Neuronal stem cell (in vitro differentiated cells): ENCODE measurements at regions not wholly inside any gene's neighbourhood (a gene's known extent, or its start where the extent isn't known, plus 50 kb on each side); places are given as distances from the start of the nearest gene placed in this dataset.
A peak's percentile ranks its signal among the peaks of the same experiment; 100 is the strongest.

Experiments used
- DNase-seq: peaks from one replicate; pipeline ENCODE4 v3.0.0-alpha.2; 2013; ENCODE audit warnings: low spot score
- H2AFZ ChIP-seq: one replicate; pipeline ENCODE4 v1.6.1; 2013; ENCODE audit warnings: mild to moderate bottlenecking, low read length, inconsistent platforms
- H2AK5ac ChIP-seq: 2 replicates; pipeline ENCODE4 v1.6.1; 2013; ENCODE audit warnings: low read depth, mild to moderate bottlenecking, inconsistent platforms, low read length, moderate library complexity, mixed read lengths
- H2BK120ac ChIP-seq: 2 replicates; pipeline ENCODE4 v1.6.1; 2013; ENCODE audit warnings: low read depth, mild to moderate bottlenecking, inconsistent platforms, low read length, moderate library complexity, mixed read lengths
- H2BK12ac ChIP-seq: one replicate; pipeline ENCODE4 v1.6.1; 2013; ENCODE audit warnings: low read length, inconsistent platforms
- H2BK15ac ChIP-seq: 2 replicates; pipeline ENCODE4 v1.6.1; 2013; ENCODE audit warnings: mild to moderate bottlenecking, low read length, inconsistent platforms, mixed read lengths
- H2BK5ac ChIP-seq: one replicate; pipeline ENCODE4 v1.6.1; 2013; ENCODE audit warnings: inconsistent platforms, mild to moderate bottlenecking, low read length, moderate library complexity
- H3K14ac ChIP-seq: one replicate; pipeline ENCODE4 v1.6.1; 2013; ENCODE audit warnings: low read length, inconsistent platforms
- H3K18ac ChIP-seq: 2 replicates; pipeline ENCODE4 v1.6.1; 2013; ENCODE audit warnings: low read length, inconsistent platforms
- H3K23ac ChIP-seq: 2 replicates; pipeline ENCODE4 v1.6.1; 2013; ENCODE audit warnings: low read depth, mild to moderate bottlenecking, mixed read lengths, low read length, inconsistent platforms; ENCODE audit not compliant: poor library complexity
- H3K27ac ChIP-seq: replicated peaks from 3 replicates; pipeline ENCODE4 v1.5.1; 2013; ENCODE audit warnings: low read length, inconsistent platforms
- H3K27me3 ChIP-seq, 3 experiments: 2 replicates each; pipeline ENCODE4 v1.6.1; 2013; ENCODE audit warnings: low read length in 3 of 3, mild to moderate bottlenecking in 2 of 3, inconsistent platforms in 1 of 3, low read depth in 1 of 3, mixed read lengths in 1 of 3, moderate library complexity in 1 of 3; ENCODE audit not compliant: control insufficient read depth in 3 of 3, insufficient read depth in 3 of 3
- H3K36me3 ChIP-seq, 2 donors: replicated peaks in 1 of 2; 2 replicates each; pipeline ENCODE4 v1.6.1; 2013; ENCODE audit warnings: low read length in 2 of 2; ENCODE audit not compliant: control insufficient read depth in 2 of 2, insufficient read depth in 2 of 2
- H3K4ac ChIP-seq: 2 replicates; pipeline ENCODE4 v1.6.1; 2013; ENCODE audit warnings: inconsistent platforms, mild to moderate bottlenecking, low read length, moderate library complexity
- H3K4me1 ChIP-seq, 2 donors: 1 replicate in 1 of 2; 2 replicates in 1 of 2; pipeline ENCODE4 v1.6.1; 2013; ENCODE audit warnings: low read length in 2 of 2, low read depth in 1 of 2; ENCODE audit not compliant: control insufficient read depth in 2 of 2, insufficient read depth in 1 of 2
- H3K4me2 ChIP-seq: one replicate; pipeline ENCODE4 v1.6.1; 2013; ENCODE audit warnings: mild to moderate bottlenecking, low read length, inconsistent platforms; ENCODE audit not compliant: insufficient read depth, poor library complexity, severe bottlenecking
- H3K4me3 ChIP-seq, 2 donors: 2 replicates each; pipeline ENCODE4 v1.5.1; 2013; ENCODE audit warnings: low read length in 2 of 2, mild to moderate bottlenecking in 2 of 2, inconsistent platforms in 1 of 2, moderate library complexity in 1 of 2
- H3K79me1 ChIP-seq: one replicate; pipeline ENCODE4 v1.6.1; 2013; ENCODE audit warnings: low read depth, mild to moderate bottlenecking, inconsistent platforms, low read length, moderate library complexity
- H3K9ac ChIP-seq: one replicate; pipeline ENCODE4 v1.6.1; 2013; ENCODE audit warnings: mild to moderate bottlenecking, low read depth, low read length, inconsistent platforms; ENCODE audit not compliant: poor library complexity
- H3K9me3 ChIP-seq, 2 donors: replicated peaks in 1 of 2; 2 replicates each; pipeline versions ENCODE3 to v1.6.1; 2013; ENCODE audit warnings: low read length in 2 of 2, mild to moderate bottlenecking in 2 of 2, inconsistent platforms in 1 of 2, low read depth in 1 of 2, mixed read lengths in 1 of 2, moderate library complexity in 1 of 2; ENCODE audit not compliant: control insufficient read depth in 2 of 2, insufficient read depth in 1 of 2
- H4K8ac ChIP-seq: one replicate; pipeline ENCODE4 v1.6.1; 2013; ENCODE audit warnings: low read depth, mild to moderate bottlenecking, inconsistent platforms, low read length, moderate library complexity
- H4K91ac ChIP-seq: one replicate; pipeline ENCODE4 v1.6.1; 2013; ENCODE audit warnings: low read length, low read depth, mild to moderate bottlenecking, inconsistent platforms; ENCODE audit not compliant: poor library complexity
- WGBS, 2 donors: extraction: QIAGEN DNeasy Blood & Tissue Kit; methylation state at CpG; one replicate each; pipeline ENCODE4 v1.1.7; 2013; ENCODE audit warnings: missing lambda C conversion rate in 2 of 2, mixed read lengths in 1 of 2; ENCODE audit not compliant: insufficient read length in 2 of 2, insufficient replicate concordance in 1 of 2; ENCODE audit errors: extremely low coverage in 2 of 2; 5-methylcytosine and 5-hydroxymethylcytosine counted together

DNA sequence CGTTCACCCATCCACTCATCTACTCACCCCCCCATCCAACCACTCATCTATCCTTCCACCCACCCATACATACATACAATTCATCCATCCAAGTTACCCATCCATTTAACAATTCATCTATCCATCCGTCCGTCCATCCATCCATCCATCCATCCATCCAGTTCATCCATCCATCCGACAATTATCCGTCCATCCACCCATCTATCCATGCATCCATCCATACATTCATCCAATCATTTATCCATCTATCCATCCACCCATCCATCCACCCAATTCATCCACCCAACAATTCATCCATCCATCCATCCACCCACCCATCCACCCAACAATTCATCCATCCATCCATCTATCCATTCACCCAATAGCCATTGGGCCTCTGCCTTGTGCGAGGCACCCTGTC is 173.2 kb upstream of the MVB12B start:
- WGBS, 2 donors = 100% methylated on average over 1 to 2 of the region's 6 CpGs
- Histone ChIP-seq H3K23ac (no peak overlapping the region), H3K27ac (no peak overlapping the region), H3K27me3 (no peaks in the 10 kb centered on the region), H3K9me3 (no peaks in the 10 kb centered on the region), H2BK15ac (no peak overlapping the region), H3K4ac (no peak overlapping the region), H3K36me3 (no peaks in the 10 kb centered on the region), H3K18ac (no peak overlapping the region), H2BK12ac (no peak overlapping the region), H4K8ac (no peak overlapping the region), H3K4me1 (no peaks in the 10 kb centered on the region), H2AK5ac (no peak overlapping the region), H4K91ac (no peak overlapping the region), H2BK5ac (no peak overlapping the region), H3K79me1 (no peaks in the 10 kb centered on the region), H2AFZ (no peak overlapping the region), H3K9ac (no peak overlapping the region), H3K14ac (no peak overlapping the region), H3K4me3 (no peak overlapping the region), H2BK120ac (no peak overlapping the region), H3K4me2 (no peak overlapping the region)
- DNase-seq = no peak

DNA sequence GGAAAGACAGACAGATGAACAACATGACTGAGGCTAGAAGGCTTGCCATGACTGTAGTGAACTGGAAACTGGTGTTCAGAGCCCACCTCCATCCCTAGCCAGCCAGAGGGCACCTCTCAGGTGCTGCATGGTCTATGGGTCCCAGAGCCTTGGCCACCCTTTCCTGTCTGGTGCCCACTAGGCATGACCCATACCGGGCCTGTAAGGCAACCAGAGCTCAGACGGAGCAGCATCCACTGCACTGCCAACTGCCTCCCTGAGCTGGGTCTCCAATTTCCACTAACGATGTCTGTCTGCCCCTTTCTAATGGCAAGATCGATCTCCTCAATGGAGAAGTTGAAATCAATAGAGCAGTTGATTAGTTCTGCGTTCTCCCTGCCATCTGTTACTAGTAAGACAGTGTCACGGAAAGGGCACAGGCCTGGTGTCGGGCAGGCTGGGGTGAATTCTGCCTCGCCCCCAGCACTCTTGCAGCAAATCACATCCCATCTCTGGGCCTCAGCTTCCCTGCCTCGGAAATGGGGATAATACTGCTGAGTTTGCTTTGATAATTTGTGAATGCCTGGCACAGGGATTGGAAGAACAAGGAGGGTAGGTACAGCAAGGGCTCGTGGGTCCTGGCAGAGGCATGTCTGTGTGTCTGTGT is 172.3 kb upstream of the MVB12B start:
- Histone ChIP-seq H2AK5ac (no peak overlapping the region), H2BK120ac (no peak overlapping the region), H3K14ac (no peak overlapping the region), H2BK5ac (no peak overlapping the region), H3K79me1 (no peaks in the 10 kb centered on the region), H2BK12ac (no peak overlapping the region), H3K18ac (peak overlapping the region; percentile 21), H3K36me3 (no peaks in the 10 kb centered on the region), H3K27ac (no peak overlapping the region), H3K4ac (no peak overlapping the region), H3K4me3 (no peak overlapping the region), H3K9me3 (no peaks in the 10 kb centered on the region), H3K9ac (no peak overlapping the region), H2BK15ac (no peak overlapping the region), H3K23ac (no peak overlapping the region), H4K8ac (no peak overlapping the region), H3K4me1 (no peaks in the 10 kb centered on the region), H4K91ac (no peak overlapping the region), H2AFZ (no peak overlapping the region), H3K4me2 (no peak overlapping the region), H3K27me3 (peaks cover 0 to 3% (median 0%) of the 10 kb centered on the region in 3 experiments)
- DNase-seq = no peak
- no CpG with 5 or more reads among the region's 10 CpGs for WGBS, 2 donors

DNA sequence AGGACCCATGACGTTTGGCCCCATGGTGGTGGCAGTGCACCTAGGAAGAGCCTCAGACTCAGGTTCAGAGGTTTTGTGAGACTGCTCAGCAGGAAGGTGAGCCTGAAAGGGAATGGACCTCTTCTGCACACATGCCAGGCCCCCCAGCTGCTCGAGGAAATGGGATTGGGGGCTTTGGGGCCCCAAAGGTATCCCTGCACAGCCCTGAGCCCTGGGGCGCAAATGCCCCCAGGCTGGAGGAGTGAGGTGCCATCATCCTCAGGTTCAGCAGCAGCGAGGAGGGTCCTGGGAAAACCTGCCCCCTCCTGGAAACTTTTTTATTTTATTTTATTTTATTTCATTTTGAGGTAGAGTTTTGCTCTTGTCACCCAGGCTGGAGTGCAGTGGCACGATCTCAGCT is 171.8 kb upstream of the MVB12B start:
- no peak overlapping the region for H4K91ac ChIP-seq
- H3K18ac ChIP-seq = peak overlapping the region; percentile 22
- peaks cover 0 to 3% (median 0%) of the 10 kb centered on the region in 3 experiments for H3K27me3 ChIP-seq

DNA sequence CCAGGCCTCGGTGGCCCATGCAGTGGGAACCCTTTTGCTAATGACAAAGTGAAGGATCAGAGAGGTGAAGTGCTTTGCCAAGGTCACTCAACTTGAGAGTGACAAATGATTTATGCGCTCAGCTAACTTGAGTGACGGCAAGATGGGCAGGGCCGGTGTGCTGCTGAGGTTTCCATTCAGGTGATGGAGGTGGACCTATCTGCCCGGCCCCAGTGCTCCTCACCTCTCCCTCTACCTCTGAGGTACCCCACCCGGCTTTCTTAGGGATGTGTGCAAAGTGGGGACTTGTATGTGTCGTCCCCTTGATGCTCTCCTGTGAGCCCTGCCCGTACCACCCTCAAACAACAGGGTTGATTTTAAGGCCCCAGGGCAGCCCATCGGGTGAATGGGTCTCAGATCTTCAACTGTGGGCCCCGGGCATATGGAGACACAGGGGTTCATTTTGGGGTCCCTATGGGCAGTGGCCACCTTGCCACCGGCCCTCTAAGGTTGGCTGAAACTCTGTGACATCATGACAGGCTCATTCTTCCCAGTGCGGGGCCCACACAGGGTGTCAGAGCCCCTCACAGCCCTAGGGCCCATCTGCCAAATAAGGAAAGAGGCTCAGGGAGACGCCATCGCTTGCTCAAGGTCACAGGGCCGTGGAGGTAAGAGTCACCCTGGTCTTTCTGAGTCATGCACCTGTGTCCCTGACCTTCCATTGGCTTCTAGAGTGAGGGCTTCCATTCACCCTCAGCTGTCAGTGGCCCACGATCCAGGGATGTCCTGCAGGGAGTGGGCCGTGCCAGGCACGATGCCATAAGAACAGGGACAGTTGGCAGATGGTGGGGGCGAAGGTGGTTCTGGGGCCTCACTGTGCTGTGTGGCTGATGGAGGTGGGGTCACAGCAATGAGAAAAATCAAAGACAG is 170.6 kb upstream of the MVB12B start:
- Histone ChIP-seq H2BK120ac (no peak overlapping the region), H3K9ac (no peak overlapping the region), H3K27me3 (peaks cover 0 to 3% (median 0%) of the 10 kb centered on the region in 3 experiments), H3K36me3 (no peaks in the 10 kb centered on the region), H3K79me1 (no peaks in the 10 kb centered on the region), H3K4me3 (peak overlapping the region in 1 of 2 donors; percentile 31), H2AFZ (no peak overlapping the region), H3K4me1 (no peaks in the 10 kb centered on the region), H3K23ac (no peak overlapping the region), H3K27ac (no peak overlapping the region), H3K18ac (peak overlapping the region; percentile 7), H2BK15ac (no peak overlapping the region), H2AK5ac (no peak overlapping the region), H4K8ac (no peak overlapping the region), H3K9me3 (no peaks in the 10 kb centered on the region), H2BK12ac (no peak overlapping the region), H2BK5ac (no peak overlapping the region), H3K14ac (no peak overlapping the region), H3K4me2 (no peak overlapping the region), H3K4ac (no peak overlapping the region), H4K91ac (no peak overlapping the region)
- DNase-seq = no peak
- no CpG with 5 or more reads among the region's 19 CpGs for WGBS, 2 donors

More for the DNA sequence above, 171.8 kb upstream of the MVB12B start:
- H4K8ac ChIP-seq = no peak overlapping the region
- H2BK5ac ChIP-seq = no peak overlapping the region
- no peak overlapping the region for H2AK5ac ChIP-seq
- no peak overlapping the region for H2AFZ ChIP-seq
- H3K23ac ChIP-seq = no peak overlapping the region
- H2BK15ac ChIP-seq = no peak overlapping the region
- H3K4me2 ChIP-seq = no peak overlapping the region
- no peaks in the 10 kb centered on the region for H3K79me1 ChIP-seq
- H3K36me3 ChIP-seq = no peaks in the 10 kb centered on the region
- no peak overlapping the region for H3K4me3 ChIP-seq
- H2BK12ac ChIP-seq = no peak overlapping the region
- no peak for DNase-seq
- no peak overlapping the region for H2BK120ac ChIP-seq
- H3K4ac ChIP-seq = no peak overlapping the region
- H3K4me1 ChIP-seq = no peaks in the 10 kb centered on the region
- H3K14ac ChIP-seq = no peak overlapping the region
- H3K9me3 ChIP-seq = no peaks in the 10 kb centered on the region
- no CpG with 5 or more reads among the region's 5 CpGs for WGBS, 2 donors
- H3K9ac ChIP-seq = no peak overlapping the region
- H3K27ac ChIP-seq = no peak overlapping the region
